ENCODE measurements at regions not wholly inside any gene's neighbourhood (a gene's known extent, or its start where the extent isn't known, plus 50 kb on each side); places are given as distances from the start of the nearest gene placed in this dataset.

DNA sequence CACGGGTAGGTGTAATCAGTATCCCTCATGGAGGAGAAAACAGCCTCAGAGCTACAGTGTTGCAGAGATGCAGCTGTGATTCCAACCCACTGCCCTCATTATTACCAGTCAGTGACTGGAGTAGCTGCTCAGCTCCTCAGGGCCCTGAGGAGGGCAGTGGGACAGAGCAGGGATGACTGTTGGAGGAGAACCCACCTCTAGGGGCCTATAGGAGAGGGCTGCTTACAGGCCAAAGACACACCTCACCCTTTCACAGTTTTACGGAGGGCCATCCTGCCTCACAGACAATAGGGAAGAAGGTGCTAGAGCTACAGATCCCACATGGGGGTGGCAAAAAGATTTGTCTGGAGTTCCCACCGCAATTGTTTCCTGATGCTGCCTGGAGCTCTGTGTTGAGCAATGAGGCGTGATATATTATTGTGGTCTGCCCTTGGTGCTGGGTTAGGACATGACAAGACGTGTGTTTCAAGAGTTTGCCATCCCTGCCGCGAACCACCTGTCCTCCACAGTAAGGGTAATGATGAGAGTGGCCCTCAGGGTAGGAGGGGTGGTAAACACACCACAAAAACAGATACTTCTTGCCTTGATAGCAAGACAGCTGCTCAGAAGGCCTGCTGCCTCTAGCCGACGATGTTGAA, 140.5 kb upstream of the TPM1 start:
- TF ChIP-seq, protein P1, sequence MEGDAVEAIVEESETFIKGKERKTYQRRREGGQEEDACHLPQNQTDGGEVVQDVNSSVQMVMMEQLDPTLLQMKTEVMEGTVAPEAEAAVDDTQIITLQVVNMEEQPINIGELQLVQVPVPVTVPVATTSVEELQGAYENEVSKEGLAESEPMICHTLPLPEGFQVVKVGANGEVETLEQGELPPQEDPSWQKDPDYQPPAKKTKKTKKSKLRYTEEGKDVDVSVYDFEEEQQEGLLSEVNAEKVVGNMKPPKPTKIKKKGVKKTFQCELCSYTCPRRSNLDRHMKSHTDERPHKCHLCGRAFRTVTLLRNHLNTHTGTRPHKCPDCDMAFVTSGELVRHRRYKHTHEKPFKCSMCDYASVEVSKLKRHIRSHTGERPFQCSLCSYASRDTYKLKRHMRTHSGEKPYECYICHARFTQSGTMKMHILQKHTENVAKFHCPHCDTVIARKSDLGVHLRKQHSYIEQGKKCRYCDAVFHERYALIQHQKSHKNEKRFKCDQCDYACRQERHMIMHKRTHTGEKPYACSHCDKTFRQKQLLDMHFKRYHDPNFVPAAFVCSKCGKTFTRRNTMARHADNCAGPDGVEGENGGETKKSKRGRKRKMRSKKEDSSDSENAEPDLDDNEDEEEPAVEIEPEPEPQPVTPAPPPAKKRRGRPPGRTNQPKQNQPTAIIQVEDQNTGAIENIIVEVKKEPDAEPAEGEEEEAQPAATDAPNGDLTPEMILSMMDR (IDR thresholded peaks at IDR 0.05; ENCODE audit: partially characterized antibody, unreplicated experiment) = no peak
- Mint-ChIP-seq H3K4me3 (ENCODE audit: unreplicated experiment) (no peak overlapping the region), H3K36me3 (ENCODE audit: unreplicated experiment) (no peaks in the 10 kb centered on the region), H3K4me1 (ENCODE audit: low read depth, unreplicated experiment) (peaks cover 2% of the 10 kb centered on the region), H3K27me3 (ENCODE audit: unreplicated experiment) (peaks cover 2% of the 10 kb centered on the region), H3K9me3 (ENCODE audit: unreplicated experiment) (peaks cover 1% of the 10 kb centered on the region), H3K27ac (ENCODE audit: unreplicated experiment) (no peak overlapping the region)
- no peak for DNase-seq

DNA sequence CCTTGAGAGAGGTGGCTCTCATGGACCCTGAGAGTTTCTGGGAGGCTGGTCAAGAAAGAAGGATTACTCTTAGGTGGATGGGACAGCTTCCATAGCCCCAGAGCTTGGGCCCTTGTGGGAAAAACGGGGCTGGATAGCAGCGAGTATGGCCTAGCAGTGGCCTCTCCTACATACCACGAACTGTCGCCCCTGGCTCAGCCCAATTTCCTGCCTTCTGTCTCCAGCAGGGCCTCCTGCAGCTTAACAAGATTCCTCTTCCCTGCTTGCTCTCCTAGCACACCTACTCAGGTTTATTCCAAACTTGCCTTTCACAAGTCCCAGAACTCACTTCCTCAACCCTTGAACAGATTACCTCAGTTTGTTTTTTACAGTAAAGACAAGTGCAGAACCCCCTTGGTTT, 139.7 kb upstream of the TPM1 start:
- H3K4me1 Mint-ChIP-seq (ENCODE audit: low read depth, unreplicated experiment) = no peaks in the 10 kb centered on the region
- no peaks in the 10 kb centered on the region for H3K27me3 Mint-ChIP-seq (ENCODE audit: unreplicated experiment)
- H3K36me3 Mint-ChIP-seq (ENCODE audit: unreplicated experiment) = no peaks in the 10 kb centered on the region
- H3K9me3 Mint-ChIP-seq (ENCODE audit: unreplicated experiment) = peaks cover 1% of the 10 kb centered on the region
- DNase-seq = no peak
- TF ChIP-seq, protein P1 (IDR thresholded peaks at IDR 0.05; ENCODE audit: partially characterized antibody, unreplicated experiment) = no peak
- no peak overlapping the region for H3K4me3 Mint-ChIP-seq (ENCODE audit: unreplicated experiment)
- no peak overlapping the region for H3K27ac Mint-ChIP-seq (ENCODE audit: unreplicated experiment)

DNA sequence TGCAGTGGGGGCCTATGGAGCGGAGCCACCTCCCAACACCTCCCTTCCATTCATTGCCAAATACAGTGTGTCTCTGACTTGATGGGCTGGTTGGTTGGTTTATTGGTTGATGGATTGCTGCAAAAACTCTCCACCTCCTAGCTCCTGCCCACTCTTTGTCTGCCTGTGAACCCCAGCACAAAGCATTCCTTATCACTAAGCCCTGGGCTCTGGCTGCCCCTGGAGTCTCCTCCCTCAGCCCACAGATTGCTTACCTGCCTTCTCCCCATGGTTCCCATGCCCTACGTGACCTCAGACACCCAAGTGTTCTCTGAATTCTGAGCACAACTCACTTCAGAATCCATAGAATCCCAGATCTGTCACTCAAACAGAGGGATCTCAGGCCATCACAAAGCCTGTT, 139.1 kb upstream of the TPM1 start:
- Mint-ChIP-seq H3K27ac (ENCODE audit: unreplicated experiment) (no peak overlapping the region), H3K4me1 (ENCODE audit: low read depth, unreplicated experiment) (no peaks in the 10 kb centered on the region), H3K9me3 (ENCODE audit: unreplicated experiment) (peaks cover 1% of the 10 kb centered on the region), H3K36me3 (ENCODE audit: unreplicated experiment) (no peaks in the 10 kb centered on the region), H3K27me3 (ENCODE audit: unreplicated experiment) (no peaks in the 10 kb centered on the region), H3K4me3 (ENCODE audit: unreplicated experiment) (no peak overlapping the region)
- TF ChIP-seq, protein P1 (IDR thresholded peaks at IDR 0.05; ENCODE audit: partially characterized antibody, unreplicated experiment) = no peak
- no peak for DNase-seq

DNA sequence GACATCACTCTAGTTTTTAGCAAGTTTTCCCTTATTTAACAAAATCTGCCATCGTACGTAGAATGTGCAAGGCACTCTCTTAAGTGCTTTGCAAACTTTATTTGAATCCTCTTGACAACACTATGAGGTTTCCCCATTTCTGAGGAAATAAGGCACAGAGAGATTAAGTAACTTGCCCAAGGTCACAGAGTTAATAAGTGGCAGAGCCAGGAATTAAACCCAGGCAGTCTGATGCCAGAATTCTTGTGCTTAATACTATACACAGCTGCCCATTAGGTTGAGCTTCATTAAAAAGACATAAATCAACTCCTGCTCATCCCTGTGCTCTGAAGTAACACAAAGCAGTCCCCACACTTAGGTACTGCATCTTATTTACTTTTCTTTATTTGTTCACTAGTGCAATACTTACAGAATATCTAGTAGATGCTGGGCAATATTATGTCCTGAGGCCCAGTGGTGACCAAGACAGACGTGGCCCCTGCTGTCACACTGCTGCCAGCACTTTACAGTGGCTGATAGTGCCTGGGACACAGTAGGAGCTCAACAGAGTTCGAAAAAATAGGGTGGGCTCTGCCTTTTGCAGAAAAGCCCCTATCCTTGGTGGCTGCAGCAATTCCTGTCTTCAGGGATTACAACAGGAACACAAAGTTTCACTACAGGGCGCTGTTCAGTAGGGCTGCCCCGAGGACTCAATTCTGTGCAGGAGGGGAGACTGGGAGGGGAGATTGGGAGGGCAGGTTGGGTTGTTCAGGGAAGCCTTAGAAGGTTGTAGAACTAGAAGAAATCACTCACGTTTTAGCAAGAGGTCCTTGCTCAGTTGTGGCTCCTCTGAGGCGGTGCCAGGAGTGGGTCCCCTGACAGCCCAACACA, 138.3 kb upstream of the TPM1 start:
- DNase-seq = no peak
- no peaks in the 10 kb centered on the region for H3K27me3 Mint-ChIP-seq (ENCODE audit: unreplicated experiment)
- no peak overlapping the region for H3K27ac Mint-ChIP-seq (ENCODE audit: unreplicated experiment)
- no peaks in the 10 kb centered on the region for H3K36me3 Mint-ChIP-seq (ENCODE audit: unreplicated experiment)
- no peak overlapping the region for H3K4me3 Mint-ChIP-seq (ENCODE audit: unreplicated experiment)
- peaks cover 1% of the 10 kb centered on the region for H3K9me3 Mint-ChIP-seq (ENCODE audit: unreplicated experiment)
- no peaks in the 10 kb centered on the region for H3K4me1 Mint-ChIP-seq (ENCODE audit: low read depth, unreplicated experiment)
- TF ChIP-seq, protein P1 (IDR thresholded peaks at IDR 0.05; ENCODE audit: partially characterized antibody, unreplicated experiment) = no peak

DNA sequence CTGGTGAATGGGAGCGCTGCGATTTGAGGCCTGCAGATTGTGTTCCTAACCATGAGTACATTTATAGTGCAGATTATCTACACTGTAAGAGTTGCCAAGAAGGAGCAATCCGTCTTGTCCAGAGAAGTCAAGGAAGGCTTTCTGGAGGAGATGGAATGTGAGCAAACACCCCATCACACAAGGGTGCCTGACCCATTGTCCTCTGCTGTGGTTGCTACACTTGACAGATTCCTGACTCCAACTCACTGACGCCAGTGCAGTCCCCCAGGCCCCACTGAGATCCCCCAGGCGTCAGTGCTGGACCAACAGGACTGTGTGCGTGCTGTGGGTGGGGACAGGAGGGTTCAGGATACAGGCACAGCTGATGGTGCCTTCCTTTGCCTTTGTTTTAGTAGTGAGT, 135.9 kb upstream of the TPM1 start:
- TF ChIP-seq, protein P1 (IDR thresholded peaks at IDR 0.05; ENCODE audit: partially characterized antibody, unreplicated experiment) = no peak
- H3K9me3 Mint-ChIP-seq (ENCODE audit: unreplicated experiment) = peaks cover 3% of the 10 kb centered on the region
- H3K27me3 Mint-ChIP-seq (ENCODE audit: unreplicated experiment) = no peaks in the 10 kb centered on the region
- no peaks in the 10 kb centered on the region for H3K36me3 Mint-ChIP-seq (ENCODE audit: unreplicated experiment)
- H3K4me3 Mint-ChIP-seq (ENCODE audit: unreplicated experiment) = no peak overlapping the region
- H3K4me1 Mint-ChIP-seq (ENCODE audit: low read depth, unreplicated experiment) = no peaks in the 10 kb centered on the region
- no peak overlapping the region for H3K27ac Mint-ChIP-seq (ENCODE audit: unreplicated experiment)
- no peak for DNase-seq

Measured in glutamatergic neuron (in vitro differentiated cells).